ENCODE measurements at regions not wholly inside any gene's neighbourhood (a gene's known extent, or its start where the extent isn't known, plus 50 kb on each side); places are given as distances from the start of the nearest gene placed in this dataset.

DNA sequence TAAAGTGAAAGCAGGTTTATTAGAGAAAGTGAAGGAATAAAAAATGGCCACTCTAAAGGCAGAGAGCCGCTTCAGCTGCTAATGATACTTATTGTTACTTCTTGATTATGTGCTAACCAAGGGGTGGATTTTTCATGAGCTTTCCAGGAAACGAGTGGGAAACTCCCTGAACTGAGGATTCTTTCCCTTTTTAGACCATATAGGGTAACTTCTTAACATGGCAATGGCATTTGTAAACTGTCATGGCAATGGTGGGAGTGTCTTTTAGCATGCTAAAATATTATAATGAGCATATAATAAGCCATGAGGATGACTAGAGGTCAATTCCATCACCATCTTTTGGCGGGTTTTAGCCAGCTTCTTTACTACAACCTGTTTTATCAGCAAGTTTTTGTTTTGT is 890.0 kb downstream of the UQCRFS1 start:
- no peaks in the 10 kb centered on the region for H4K20me1 ChIP-seq (replicated peaks; ENCODE audit: control insufficient read depth, extremely low read depth, insufficient read depth, low read length)
- no peak overlapping the region for H3K4me2 ChIP-seq (ENCODE audit: insufficient read depth, low read length)
- no peak overlapping the region for H2AFZ ChIP-seq (ENCODE audit: low read depth, low read length)
- H3K4me1 ChIP-seq (ENCODE audit: control insufficient read depth, extremely low read depth, insufficient read depth, low read length): no peaks in the 10 kb centered on the region
- H3K9me3 ChIP-seq (replicated peaks; ENCODE audit: control insufficient read depth, insufficient read depth, low read length): no peaks in the 10 kb centered on the region
- H3K9ac ChIP-seq (replicated peaks; ENCODE audit: extremely low read depth, insufficient read depth, low read length): no peak overlapping the region
- FAIRE-seq: no peak
- H3K79me2 ChIP-seq (ENCODE audit: control insufficient read depth, insufficient read depth, low read length): no peaks in the 10 kb centered on the region
- H3K36me3 ChIP-seq (ENCODE audit: control insufficient read depth in 2 of 2, extremely low read depth in 1 of 2, insufficient read depth in 2 of 2, low read length in 2 of 2): no peaks in the 10 kb centered on the region
- intact Hi-C loops (cut with micrococcal nuclease): loop anchor here (10.0 kb wide), 1 partner anchor 548 kb away; no protein-coding TSS in a partner anchor
- no peaks in the 10 kb centered on the region for H3K9me1 ChIP-seq (replicated peaks; ENCODE audit: control insufficient read depth, extremely low read depth, insufficient read depth, low read length)
- TF ChIP-seq GATA2 (IDR thresholded peaks at IDR 0.05; ENCODE audit: insufficient read depth, insufficient read length, low read depth, low read length): no peak
- no peak overlapping the region for H3K4me3 ChIP-seq (replicated peaks in 1 of 3; ENCODE audit: insufficient read depth in 1 of 3, low read depth in 1 of 3, low read length in 3 of 3)
- dilution Hi-C loops (cut with MboI; ENCODE audit: extremely low pct_ligation_motif_present, low sequenced_read_pairs): no loop called here
- no TSS peak for BruUV-seq (replicated peaks)
- no peak for DNase-seq (ENCODE audit: low read depth, low spot score)
- H3K27me3 ChIP-seq (ENCODE audit: control insufficient read depth in 2 of 2, insufficient read depth in 2 of 2, low read length in 2 of 2): peaks cover 0 to 3% of the 10 kb centered on the region in 2 experiments
- POLR2A ChIA-PET: no interaction called here
- CTCF ChIA-PET: interaction anchor here (1.6 kb wide), 1 partner anchor 80 kb away, joined by 5 read pairs; no protein-coding TSS in a partner anchor
- no peak overlapping the region for H3K27ac ChIP-seq (ENCODE audit: insufficient read depth, low read depth, low read length)

- no TSS peak for BruUV-seq (replicated peaks)
- H3K9ac ChIP-seq (replicated peaks; ENCODE audit: extremely low read depth, insufficient read depth, low read length): no peak overlapping the region
- FAIRE-seq (no peak), DNase-seq (ENCODE audit: low read depth, low spot score) (no peak)
- intact Hi-C loops (cut with micrococcal nuclease) (loop anchor here (10.0 kb wide), 1 partner anchor 548 kb away; no protein-coding TSS in a partner anchor), dilution Hi-C loops (cut with MboI; ENCODE audit: extremely low pct_ligation_motif_present, low sequenced_read_pairs) (no loop called here)
- H3K9me3 ChIP-seq (replicated peaks; ENCODE audit: control insufficient read depth, insufficient read depth, low read length): no peaks in the 10 kb centered on the region
- H3K9me1 ChIP-seq (replicated peaks; ENCODE audit: control insufficient read depth, extremely low read depth, insufficient read depth, low read length): no peaks in the 10 kb centered on the region
- no peak for TF ChIP-seq GATA2 (IDR thresholded peaks at IDR 0.05; ENCODE audit: insufficient read depth, insufficient read length, low read depth, low read length)
- TF ChIP-seq POLR2A (IDR thresholded peaks at IDR 0.05; ENCODE audit: low read depth, low read length): no peak
- TF ChIP-seq POLR2AphosphoS5 (IDR thresholded peaks at IDR 0.05; ENCODE audit: insufficient read depth, low read depth, low read length): no peak
- TF ChIP-seq EZH2 (IDR thresholded peaks at IDR 0.05; ENCODE audit: borderline replicate concordance, low read depth, low read length, severe bottlenecking): no peak
- TF ChIP-seq JUN (IDR thresholded peaks at IDR 0.05; ENCODE audit: borderline replicate concordance, insufficient read depth, insufficient read length, low read depth): no peak
- no peak for TF ChIP-seq FOS (IDR thresholded peaks at IDR 0.05; ENCODE audit: borderline replicate concordance, insufficient read depth, low read length)
- H3K4me1 ChIP-seq (ENCODE audit: control insufficient read depth, extremely low read depth, insufficient read depth, low read length): no peaks in the 10 kb centered on the region
- no peak overlapping the region for H3K4me3 ChIP-seq (replicated peaks in 1 of 3; ENCODE audit: insufficient read depth in 1 of 3, low read depth in 1 of 3, low read length in 3 of 3)
- H2AFZ ChIP-seq (ENCODE audit: low read depth, low read length): no peak overlapping the region
- no peak overlapping the region for H3K27ac ChIP-seq (ENCODE audit: insufficient read depth, low read depth, low read length)
- no peaks in the 10 kb centered on the region for H4K20me1 ChIP-seq (replicated peaks; ENCODE audit: control insufficient read depth, extremely low read depth, insufficient read depth, low read length)
- no peaks in the 10 kb centered on the region for H3K36me3 ChIP-seq (ENCODE audit: control insufficient read depth in 2 of 2, extremely low read depth in 1 of 2, insufficient read depth in 2 of 2, low read length in 2 of 2)
- H3K27me3 ChIP-seq (ENCODE audit: control insufficient read depth in 2 of 2, insufficient read depth in 2 of 2, low read length in 2 of 2): peaks cover 0 to 3% of the 10 kb centered on the region in 2 experiments
- ChIA-PET POLR2A (no interaction called here), CTCF (interaction anchor here (1.6 kb wide), 1 partner anchor 80 kb away, joined by 5 read pairs; no protein-coding TSS in a partner anchor)
- no peak overlapping the region for H3K4me2 ChIP-seq (ENCODE audit: insufficient read depth, low read length)
- no peaks in the 10 kb centered on the region for H3K79me2 ChIP-seq (ENCODE audit: control insufficient read depth, insufficient read depth, low read length)
These were observed 890.5 kb downstream of the UQCRFS1 start for GRCh38 chr19:28322491-28322890.

All from endothelial cell of umbilical vein (primary cell).